Germinal center (tissue), 1 donor: ENCODE measurements at regions not wholly inside any gene's neighbourhood (a gene's known extent, or its start where the extent isn't known, plus 50 kb on each side); places are given as distances from the start of the nearest gene placed in this dataset.
"Not testable (repeated sequence)": the region's sequence is repeated elsewhere in the genome, so short reads cannot be mapped to it uniquely, and the experiment has no call there.

ENCODE experiments used
- DNase-seq: peaks from one replicate; pipeline ENCODE4 v3.0.0; 2012; ENCODE audit warnings: mixed read lengths, low spot score

- DNase-seq: no peak
These were observed 72.5 kb downstream of the FAM50B start for GRCh38 chr6:3921663-3922062.

DNA sequence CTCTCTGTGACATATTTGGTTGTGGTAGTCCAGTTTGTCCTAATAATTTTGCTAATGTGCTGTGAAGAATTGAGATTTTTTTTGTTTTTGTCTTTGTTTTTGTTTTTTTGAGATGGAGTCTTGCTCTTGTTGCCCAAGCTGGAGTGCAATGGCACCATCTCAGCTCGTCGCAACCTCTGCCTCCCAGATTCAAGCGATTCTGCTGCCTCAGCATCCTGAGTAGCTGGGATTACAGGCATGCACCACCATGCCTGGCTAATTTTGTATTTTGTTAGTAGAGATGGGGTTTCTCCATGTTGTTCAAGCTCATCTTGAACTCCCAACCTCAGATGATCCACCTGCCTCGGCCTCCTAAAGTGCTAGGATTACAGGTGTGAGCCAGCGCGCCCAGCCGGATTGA, 73.4 kb downstream of the FAM50B start:
- not testable (repeated sequence) for DNase-seq

DNA sequence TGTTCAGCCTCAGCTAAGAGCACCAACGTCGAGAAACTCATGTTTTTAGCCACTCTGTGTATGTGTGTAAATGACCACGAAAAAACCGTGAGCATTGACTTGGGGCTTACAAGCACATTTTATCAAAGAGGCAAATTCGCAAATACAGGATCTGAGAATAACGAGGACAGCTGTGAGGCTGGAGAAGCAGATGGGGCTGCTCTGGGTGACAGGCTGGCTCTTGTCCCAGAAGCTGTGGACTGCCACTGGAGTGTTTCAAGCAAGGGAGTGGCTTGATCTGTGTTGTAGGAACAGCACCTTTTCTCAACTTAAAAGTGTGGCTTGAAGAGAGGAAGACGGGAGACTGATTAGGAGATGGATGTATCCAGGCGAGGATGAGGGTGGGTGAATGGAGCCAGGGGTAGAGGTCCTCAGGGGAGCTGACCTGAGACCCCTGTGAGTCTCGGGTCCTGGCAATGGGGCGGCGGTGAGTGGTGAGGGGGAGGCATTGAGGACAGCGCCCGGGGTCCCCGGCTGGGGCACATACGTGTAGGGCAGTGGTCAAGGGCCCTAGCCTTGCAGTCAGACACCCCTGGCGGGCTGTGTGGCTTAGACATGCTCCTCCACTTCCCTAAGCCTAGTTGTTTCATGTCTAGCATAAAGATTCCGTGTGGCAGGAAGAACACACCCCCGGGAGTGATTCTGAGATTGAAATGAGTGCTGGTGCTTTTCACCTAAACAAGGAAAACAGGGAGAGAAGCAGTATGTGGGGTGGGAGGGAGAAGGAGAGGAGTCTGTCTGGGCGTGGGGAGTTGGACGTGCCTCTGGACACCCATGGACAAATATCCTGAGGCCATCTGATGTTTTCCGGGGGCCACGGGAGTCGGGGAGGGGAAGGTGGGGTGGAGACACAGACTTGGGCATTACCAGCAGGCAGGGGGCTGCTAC, 76.3 kb downstream of the FAM50B start:
- DNase-seq: not testable (repeated sequence)

- DNase-seq: no peak
These were observed 76.9 kb downstream of the FAM50B start for GRCh38 chr6:3926150-3926482.

- DNase-seq: no peak
These were observed 78.9 kb downstream of the FAM50B start for GRCh38 chr6:3928111-3928510.

DNA sequence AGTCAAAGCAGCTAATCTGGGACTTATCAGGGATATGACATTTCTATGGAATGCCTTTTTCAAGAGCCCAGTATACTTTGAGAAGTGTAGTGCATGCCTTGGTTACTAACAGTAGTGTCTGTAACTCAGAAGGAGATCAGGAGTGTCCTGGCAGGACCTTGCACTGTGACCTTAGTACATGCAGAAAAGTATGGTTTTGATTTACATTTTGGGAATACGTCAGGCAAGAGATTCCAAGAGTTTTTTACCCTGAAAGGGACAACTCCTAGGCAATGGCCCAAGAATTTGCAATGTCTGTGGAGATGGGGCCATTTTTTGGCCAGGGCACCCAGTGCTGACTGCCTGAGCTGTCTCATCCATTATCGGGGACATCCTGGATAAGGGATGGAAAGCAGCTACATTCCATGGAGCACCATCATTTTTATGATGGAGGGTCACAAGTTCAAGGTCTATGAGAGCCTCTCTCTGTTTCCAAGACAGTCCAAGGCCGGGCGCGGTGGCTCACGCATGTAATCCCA, 80.2 kb downstream of the FAM50B start:
- DNase-seq: no peak

DNA sequence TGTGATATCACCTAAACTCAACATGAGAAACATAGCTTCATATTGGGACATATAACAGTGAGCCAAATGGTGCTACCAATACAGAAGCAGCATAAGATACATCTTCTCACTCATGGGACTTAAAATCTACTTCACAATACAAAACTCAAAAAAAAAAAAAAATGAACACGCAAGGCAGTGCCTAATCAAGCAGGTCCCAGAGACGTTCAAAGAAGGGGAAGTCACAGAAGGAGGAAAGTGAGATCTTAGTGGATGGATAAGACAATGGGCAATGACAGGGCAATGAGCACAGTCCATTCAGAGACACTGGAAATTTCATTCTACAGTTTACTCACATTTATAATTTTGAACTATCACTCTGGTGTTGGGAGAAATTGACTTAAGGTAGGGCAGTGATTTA, 88.3 kb downstream of the FAM50B start:
- no peak for DNase-seq

- no peak for DNase-seq
These were observed 89.7 kb downstream of the FAM50B start for GRCh38 chr6:3938715-3939367.

DNA sequence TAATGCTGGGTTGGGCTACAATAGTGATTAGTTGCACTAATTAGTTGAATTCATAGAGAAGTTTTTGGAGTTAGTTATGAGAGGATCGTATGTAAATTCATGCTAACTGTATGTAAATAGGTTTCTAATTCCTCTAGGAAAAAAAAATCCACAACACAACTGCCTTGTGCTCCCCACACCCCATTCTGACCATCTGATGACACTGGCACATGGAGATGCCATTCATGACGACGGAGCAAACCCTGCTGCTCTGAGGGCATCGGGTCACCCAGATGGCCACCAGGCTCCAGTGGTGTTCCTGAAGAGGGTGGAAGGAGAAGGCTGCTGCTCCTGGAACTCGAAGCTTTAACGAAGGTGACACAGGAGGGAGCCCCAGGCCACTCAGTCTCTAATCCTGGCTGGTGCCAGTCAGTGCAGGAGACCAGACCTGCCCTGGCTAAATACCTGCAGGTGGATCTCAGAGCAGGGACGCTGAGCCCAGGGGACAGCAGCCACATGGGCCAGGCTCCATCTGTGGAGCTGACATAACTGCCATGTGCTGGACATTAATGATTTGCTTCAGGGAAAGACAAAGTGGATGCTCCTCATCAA, 90.3 kb downstream of the FAM50B start:
- DNase-seq: no peak

- no peak for DNase-seq
These were observed 90.8 kb downstream of the FAM50B start for GRCh38 chr6:3939964-3940363.

- no peak for DNase-seq
These were observed 91.5 kb downstream of the FAM50B start for GRCh38 chr6:3940703-3941102.

GRCh38 chr6:3943331-3943765, 94.2 kb downstream of the FAM50B start:
- DNase-seq: no peak

- no peak for DNase-seq
These were observed 95.1 kb downstream of the FAM50B start for GRCh38 chr6:3944246-3944645.

DNA sequence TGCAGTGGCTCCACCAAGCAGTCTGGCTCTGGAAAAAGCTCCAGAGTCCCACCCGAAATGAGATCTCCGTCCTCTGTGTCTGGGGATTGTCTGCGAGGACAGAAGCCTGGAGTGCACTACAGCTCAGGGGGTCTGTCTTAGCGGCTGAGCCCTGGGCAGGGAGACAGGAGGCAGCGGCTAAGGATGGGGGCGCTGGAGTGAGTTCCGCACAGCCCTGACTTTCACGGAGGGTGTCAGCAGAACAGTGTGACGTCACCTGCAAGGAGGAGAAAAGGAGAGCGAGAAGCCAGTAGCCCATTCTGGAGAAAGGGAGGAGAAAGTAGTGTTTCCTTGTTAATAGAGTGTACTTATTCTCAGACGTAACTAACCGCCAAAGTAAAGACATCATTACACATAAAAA, 97.6 kb downstream of the FAM50B start:
- DNase-seq: no peak

- DNase-seq: no peak
These were observed 99.7 kb downstream of the FAM50B start for GRCh38 chr6:3948866-3949265.

DNA sequence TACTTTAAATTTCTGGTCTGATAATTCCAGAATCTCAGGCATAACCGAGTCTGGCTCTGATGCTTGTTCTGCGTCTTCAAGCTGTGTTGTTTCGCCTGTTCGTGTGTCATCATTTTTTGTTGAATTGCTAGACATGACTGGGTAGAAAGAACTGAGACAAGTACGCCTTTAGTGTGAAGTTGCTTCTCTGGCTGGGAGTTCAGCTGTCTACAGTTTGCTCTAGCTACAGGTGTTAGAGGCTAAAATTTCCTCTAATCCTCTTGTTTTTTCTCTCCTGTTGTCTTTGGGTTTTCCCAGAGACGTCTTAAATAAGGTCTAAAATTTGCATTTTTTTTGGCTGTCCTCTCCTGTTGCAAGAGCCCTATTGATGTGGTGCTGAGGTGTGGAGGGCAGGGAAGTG, 100.3 kb downstream of the FAM50B start:
- DNase-seq: no peak

DNA sequence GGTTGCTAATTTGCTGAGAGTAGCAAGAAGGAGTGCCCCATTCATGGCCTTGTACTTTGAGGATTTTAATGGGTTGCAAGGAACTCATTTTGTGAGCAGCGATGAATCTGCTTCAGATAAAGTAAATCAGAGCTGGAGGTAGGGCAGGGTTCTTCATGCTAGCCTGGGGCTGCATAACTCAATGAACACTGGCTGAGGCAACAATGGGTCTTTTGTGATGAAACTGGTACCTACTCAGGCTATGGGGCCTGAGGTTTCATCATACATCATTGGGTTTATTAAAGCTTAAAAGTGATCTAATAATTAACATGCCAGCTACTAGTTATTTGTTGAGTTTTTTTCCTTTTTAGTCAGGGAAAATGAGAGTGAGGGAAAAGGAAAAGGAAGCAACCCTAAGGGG, 106.9 kb downstream of the FAM50B start:
- DNase-seq: no peak

- no peak for DNase-seq
These were observed 108.1 kb downstream of the FAM50B start for GRCh38 chr6:3957321-3957720.

DNA sequence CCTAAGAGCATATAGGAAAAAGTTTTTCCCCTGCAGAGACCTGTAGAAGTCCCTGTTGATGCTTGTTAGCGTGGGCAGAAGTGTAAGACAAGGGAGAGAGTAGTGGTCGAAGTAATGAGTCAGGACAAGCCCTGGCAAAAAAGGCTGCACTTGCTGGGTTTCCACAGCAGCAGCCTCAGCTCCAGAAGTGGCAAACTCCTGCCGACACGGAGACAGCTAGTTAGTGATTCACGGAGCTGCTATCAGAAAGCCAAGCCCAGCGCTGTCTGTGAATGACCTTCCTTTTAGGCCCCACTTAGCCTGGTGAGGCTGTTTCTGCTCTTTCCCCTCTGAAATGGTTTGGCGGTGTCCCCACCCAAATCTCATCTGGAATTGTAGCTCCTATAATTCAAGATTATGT, 109.1 kb downstream of the FAM50B start:
- no peak for DNase-seq

GRCh38 chr6:3959385-3959784, 110.2 kb downstream of the FAM50B start:
- no peak for DNase-seq

- DNase-seq: no peak
These were observed 111.7 kb downstream of the FAM50B start for GRCh38 chr6:3960754-3961361.

DNA sequence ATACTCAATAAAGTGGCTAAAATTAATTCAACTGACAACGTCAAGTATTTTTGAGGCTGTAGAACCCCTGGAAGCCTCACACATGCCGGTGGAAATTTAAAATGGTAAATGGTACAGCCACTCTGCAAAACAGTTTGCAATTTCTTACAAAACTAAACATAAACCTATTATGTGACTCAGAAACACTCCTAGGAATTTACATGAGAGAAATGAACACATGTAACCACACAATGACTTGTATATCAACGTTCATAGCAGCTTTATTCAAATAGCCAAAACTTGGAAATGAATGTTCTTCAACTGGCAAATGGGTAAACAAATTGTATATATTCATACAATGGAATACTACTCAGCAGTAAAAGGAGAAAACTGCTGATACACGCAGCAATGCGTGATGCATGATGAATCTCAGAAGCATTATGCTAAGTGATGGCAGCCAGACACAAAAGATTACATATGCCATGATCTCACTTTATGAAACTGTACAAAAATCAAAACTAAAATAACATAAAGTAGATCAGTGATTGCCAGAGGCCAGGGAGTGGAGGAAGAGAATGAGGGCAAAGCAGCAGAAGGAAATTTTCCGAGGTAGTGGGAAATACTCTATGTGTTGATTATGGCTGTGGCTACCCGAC, 112.5 kb downstream of the FAM50B start:
- DNase-seq: no peak
